Heart right ventricle (tissue), 16 donors: ENCODE measurements at regions not wholly inside any gene's neighbourhood (a gene's known extent, or its start where the extent isn't known, plus 50 kb on each side); places are given as distances from the start of the nearest gene placed in this dataset.

Experiments
- ATAC-seq, 8 donors: fragments of 200-7000 bp; cut with Tn5 transposase; one replicate each; pipeline ENCODE4 v1.9.1; 2020; ENCODE audit warnings: mild to moderate bottlenecking in 8 of 8, moderate library complexity in 8 of 8, moderate number of reproducible peaks in 1 of 8
- DNase-seq, 2 donors: peaks; one replicate each; pipeline ENCODE4 v3.0.0-alpha.2; 2020
- H3K27ac ChIP-seq, 10 donors: fragments of 200-600 bp; sonication (generic) in 2 of 10; one replicate each; pipeline versions ENCODE4 v1.5.0 to v1.8.0; 2020 to 2022; ENCODE audit warnings: mild to moderate bottlenecking in 3 of 10
- H3K27me3 ChIP-seq, 7 donors: fragments of 200-600 bp; one replicate each; pipeline ENCODE4 v1.8.0; 2021 to 2022; ENCODE audit warnings: mild to moderate bottlenecking in 2 of 7
- H3K36me3 ChIP-seq, 9 donors: fragments of 200-600 bp; sonication (generic) in 1 of 9; one replicate each; pipeline versions ENCODE4 v1.5.0 to v1.8.0; 2020 to 2022; ENCODE audit warnings: mild to moderate bottlenecking in 2 of 9
- H3K4me1 ChIP-seq, 9 donors: fragments of 200-600 bp; sonication (generic) in 1 of 9; one replicate each; pipeline versions ENCODE4 v1.5.0 to v1.8.0; 2020 to 2022; ENCODE audit warnings: mild to moderate bottlenecking in 4 of 9
- H3K4me3 ChIP-seq, 10 donors: fragments of 200-600 bp; sonication (generic) in 2 of 10; one replicate each; pipeline versions ENCODE4 v1.5.0 to v1.8.0; 2020 to 2022; ENCODE audit warnings: mild to moderate bottlenecking in 7 of 10, moderate library complexity in 2 of 10
- H3K9me3 ChIP-seq, 11 donors: fragments of 200-600 bp in 10 of 11; sonication (generic) in 2 of 11; one replicate each; pipeline versions ENCODE4 v1.5.0 to v1.8.0; 2013 to 2022; ENCODE audit warnings: mild to moderate bottlenecking in 2 of 11, control low read depth in 1 of 11, moderate library complexity in 1 of 11
- WGBS, 2 donors: extraction: QIAGEN DNeasy Blood & Tissue Kit; methylation state at CpG; one replicate each; pipeline ENCODE4 v1.1.7; 2013; ENCODE audit warnings: inconsistent platforms in 1 of 2; 5-methylcytosine and 5-hydroxymethylcytosine counted together
- intact Hi-C, 10 donors: fragments of 100-400 bp; cut with DNase I; formaldehyde crosslinking; loops; one replicate each; pipeline versions ENCODE4 v1.11.1 to v1.14.2; 2022
- TF ChIP-seq, protein P1 (sequence below), 9 donors: fragments of 200-600 bp; sonication (generic) in 2 of 9; IDR thresholded peaks; one replicate each; pipeline versions ENCODE4 v1.5.0 to v1.8.0; 2021 to 2022; ENCODE audit warnings: antibody characterized with exemption in 9 of 9, mild to moderate bottlenecking in 5 of 9, moderate library complexity in 1 of 9
- donor health status: Arrhythmogenic right ventricular cardiomyopathy.
- donor health status: ischemic (EF 13 %, LVEDD 7.1; RV severe dilation, severe dysfunction).
- donor health status: healthy with polysubstance abuse.
- donor health status: DM: no; HTN: yes; CAD: no.
- donor health status: DM: no; HTN: no; CAD: no.
- donor health status: ischemic (EF 25% LVEDD 6.9; RV normal size, moderate dysfunction).
- donor health status: ischemic (EF 25% LVEDD 5.7; RV mildly dilated, moderate dysfunction).
- donor health status: healthy.
- donor health status: DM: yes; HTN: yes; CAD: no.
- donor health status: Ischemic cardiomyopathy.
- donor health status: ischemic (EF 35%, LVEDD 5.7; RV mildly dilated, moderate dysfunction).
- donor health status: nonischemic (EF 11% LVEDD 7.7; RV severe dilation, severe dysfunction).
- donor health status: DM: yes; HTN: yes; CAD: no.
- donor health status: PGD.
- donor health status: ischemic (EF 29% LVEDD 5.4; RV normal size, mild dysfunction).
- donor health status: nonischemic (EF 23%, LVEDD 6.1; RV moderate dilation, normal function).

DNA sequence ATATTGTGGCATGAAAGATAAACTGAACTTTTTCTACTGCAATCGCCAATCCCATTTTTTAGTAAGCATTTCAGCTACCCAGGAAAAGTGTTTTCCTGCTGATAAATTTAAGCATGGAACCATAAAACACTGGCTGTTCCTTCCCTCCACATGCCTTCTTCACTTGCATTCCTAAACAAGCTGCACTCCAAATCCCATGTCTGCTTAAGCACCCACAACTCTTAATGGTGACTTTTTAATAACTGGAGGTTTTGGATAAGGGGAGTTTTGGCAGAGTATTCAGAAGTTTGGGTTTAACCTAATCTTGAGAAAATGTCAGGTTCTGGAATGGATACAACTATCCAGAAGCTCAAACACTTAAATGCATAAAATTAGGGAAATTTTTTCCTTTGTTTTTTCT, 345.6 kb upstream of the CA10 start:
- DNase-seq, result no peak
- Histone ChIP-seq H3K27me3 (peaks cover 0 to 4% (median 0%) of the 10 kb centered on the region in 7 donors), H3K27ac (no peak overlapping the region), H3K36me3 (no peaks in the 10 kb centered on the region), H3K4me3 (no peak overlapping the region), H3K9me3 (no peaks in the 10 kb centered on the region), H3K4me1 (no peaks in the 10 kb centered on the region)
- no peak for ATAC-seq
- TF ChIP-seq, protein P1, sequence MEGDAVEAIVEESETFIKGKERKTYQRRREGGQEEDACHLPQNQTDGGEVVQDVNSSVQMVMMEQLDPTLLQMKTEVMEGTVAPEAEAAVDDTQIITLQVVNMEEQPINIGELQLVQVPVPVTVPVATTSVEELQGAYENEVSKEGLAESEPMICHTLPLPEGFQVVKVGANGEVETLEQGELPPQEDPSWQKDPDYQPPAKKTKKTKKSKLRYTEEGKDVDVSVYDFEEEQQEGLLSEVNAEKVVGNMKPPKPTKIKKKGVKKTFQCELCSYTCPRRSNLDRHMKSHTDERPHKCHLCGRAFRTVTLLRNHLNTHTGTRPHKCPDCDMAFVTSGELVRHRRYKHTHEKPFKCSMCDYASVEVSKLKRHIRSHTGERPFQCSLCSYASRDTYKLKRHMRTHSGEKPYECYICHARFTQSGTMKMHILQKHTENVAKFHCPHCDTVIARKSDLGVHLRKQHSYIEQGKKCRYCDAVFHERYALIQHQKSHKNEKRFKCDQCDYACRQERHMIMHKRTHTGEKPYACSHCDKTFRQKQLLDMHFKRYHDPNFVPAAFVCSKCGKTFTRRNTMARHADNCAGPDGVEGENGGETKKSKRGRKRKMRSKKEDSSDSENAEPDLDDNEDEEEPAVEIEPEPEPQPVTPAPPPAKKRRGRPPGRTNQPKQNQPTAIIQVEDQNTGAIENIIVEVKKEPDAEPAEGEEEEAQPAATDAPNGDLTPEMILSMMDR (IDR thresholded peaks at IDR 0.05), result no peak
- WGBS, 2 donors, result 58 to 71% methylated on average over 1 of the region's 1 CpG
- intact Hi-C loops, result no loop called here

- H3K27ac ChIP-seq, result no peak overlapping the region
- TF ChIP-seq, protein P1 (IDR thresholded peaks at IDR 0.05), result no peak
- H3K4me3 ChIP-seq, result no peak overlapping the region
- ATAC-seq (no peak), DNase-seq (no peak)
- H3K9me3 ChIP-seq, result peaks cover 0 to 8% (median 2%) of the 10 kb centered on the region in 11 donors
- H3K4me1 ChIP-seq, result no peaks in the 10 kb centered on the region
- 56 to 79% methylated on average over 5 of the region's 5 CpGs for WGBS, 2 donors
- intact Hi-C loops, result no loop called here
- no peaks in the 10 kb centered on the region for H3K27me3 ChIP-seq
- no peaks in the 10 kb centered on the region for H3K36me3 ChIP-seq
These were observed 337.1 kb upstream of the CA10 start for GRCh38 chr17:52495646-52496045.

GRCh38 chr17:52482271-52482670, 323.8 kb upstream of the CA10 start:
- no peak for ATAC-seq
- intact Hi-C loops, result no loop called here
- no peak overlapping the region for H3K27ac ChIP-seq
- TF ChIP-seq, protein P1 (IDR thresholded peaks at IDR 0.05), result no peak
- H3K4me1 ChIP-seq, result no peaks in the 10 kb centered on the region
- 63 to 68% methylated on average over 3 of the region's 3 CpGs for WGBS, 2 donors
- H3K27me3 ChIP-seq, result no peaks in the 10 kb centered on the region
- H3K4me3 ChIP-seq, result no peak overlapping the region
- no peaks in the 10 kb centered on the region for H3K36me3 ChIP-seq
- H3K9me3 ChIP-seq, result peaks cover 0 to 11% (median 0%) of the 10 kb centered on the region in 11 donors
- no peak for DNase-seq

DNA sequence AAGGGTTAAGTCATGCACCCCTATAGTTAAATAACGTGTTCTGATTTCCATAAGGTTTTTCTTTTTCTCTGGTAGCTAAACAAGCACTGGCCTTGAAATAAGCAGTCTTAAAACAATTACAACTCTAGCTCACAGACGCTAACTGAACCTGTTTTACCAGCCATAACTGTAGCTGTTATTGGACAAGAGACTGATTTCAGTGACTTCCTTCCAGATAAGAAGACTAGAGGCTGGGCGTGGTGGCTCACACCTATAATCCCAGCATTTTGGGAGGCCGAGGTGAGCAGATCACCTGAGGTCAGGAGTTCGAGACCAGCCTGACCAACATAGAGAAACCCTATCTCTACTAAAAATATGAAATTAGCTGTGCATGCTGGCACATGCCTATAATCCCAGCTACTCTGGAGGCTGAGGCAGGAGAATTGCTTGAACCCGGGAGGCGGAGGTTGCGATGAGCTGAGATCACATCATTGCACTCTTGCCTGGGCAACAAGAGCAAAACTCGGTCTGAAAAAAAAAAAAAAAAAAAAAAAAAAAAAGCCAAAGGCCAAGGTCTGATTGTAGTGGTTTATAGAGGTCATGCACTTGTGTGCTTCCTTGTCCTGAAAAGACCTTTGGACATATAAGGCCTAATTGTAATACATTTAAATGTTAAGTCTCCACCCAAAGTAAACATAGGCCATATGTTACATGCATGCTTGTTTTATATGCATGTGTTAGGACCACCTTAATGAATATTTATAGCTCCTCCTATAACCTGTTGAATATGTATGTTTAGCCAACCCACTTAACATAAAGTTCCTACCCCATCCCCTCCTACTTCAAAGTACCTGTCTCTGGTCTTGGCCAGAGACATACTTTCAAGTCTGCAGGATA, 319.5 kb upstream of the CA10 start:
- TF ChIP-seq, protein P1 (IDR thresholded peaks at IDR 0.05), result no peak
- Histone ChIP-seq H3K9me3 (peaks cover 0 to 8% (median 0%) of the 10 kb centered on the region in 11 donors), H3K4me1 (no peaks in the 10 kb centered on the region), H3K27ac (no peak overlapping the region), H3K36me3 (no peaks in the 10 kb centered on the region), H3K27me3 (no peaks in the 10 kb centered on the region), H3K4me3 (no peak overlapping the region)
- 81 to 84% methylated on average over 9 of the region's 9 CpGs for WGBS, 2 donors
- no peak for ATAC-seq
- DNase-seq, result no peak
- intact Hi-C loops, result no loop called here
